ENCODE measurements at regions not wholly inside any gene's neighbourhood (a gene's known extent, or its start where the extent isn't known, plus 50 kb on each side); places are given as distances from the start of the nearest gene placed in this dataset.

GRCh38 chr1:196114193-196114592 is 494.0 kb downstream of the KCNT2 start:
- TF ChIP-seq GATA2 (IDR thresholded peaks at IDR 0.05; ENCODE audit: low read depth, low read length) (no peak), GATA3 (IDR thresholded peaks at IDR 0.05; ENCODE audit: low read depth, low read length) (no peak)
